MG63 (cell line): ENCODE measurements at regions not wholly inside any gene's neighbourhood (a gene's known extent, or its start where the extent isn't known, plus 50 kb on each side); places are given as distances from the start of the nearest gene placed in this dataset.
A peak's percentile ranks its signal among the peaks of the same experiment; 100 is the strongest.
"Not testable (repeated sequence)": the region's sequence is repeated elsewhere in the genome, so short reads cannot be mapped to it uniquely, and the experiment has no call there.

Experiments
- DNase-seq: peaks from one replicate; pipeline ENCODE4 v3.0.0-alpha.2; 2020
- H3K27me3 ChIP-seq: fragments of 250-450 bp; sonication (Bioruptor Pico); 2 replicates; pipeline ENCODE4 v1.5.1; 2020; ENCODE audit warnings: mild to moderate bottlenecking, moderate library complexity
- H3K36me3 ChIP-seq: fragments of 250-450 bp; sonication (Bioruptor Pico); 2 replicates; pipeline ENCODE4 v1.5.1; 2020; ENCODE audit warnings: mild to moderate bottlenecking, moderate library complexity
- H3K4me3 ChIP-seq: fragments of 250-450 bp; sonication (Bioruptor Pico); 2 replicates; pipeline ENCODE4 v1.5.1; 2020; ENCODE audit warnings: mild to moderate bottlenecking, moderate library complexity
- H3K9me3 ChIP-seq: fragments of 250-450 bp; sonication (Bioruptor Pico); 2 replicates; pipeline ENCODE4 v1.5.1; 2020; ENCODE audit warnings: mild to moderate bottlenecking, moderate library complexity

- no peak for DNase-seq
- Histone ChIP-seq H3K27me3 (no peaks in the 10 kb centered on the region), H3K36me3 (no peaks in the 10 kb centered on the region), H3K4me3 (no peak overlapping the region), H3K9me3 (no peaks in the 10 kb centered on the region; the same call in 1 of the 2 replicates)
Observed at GRCh38 chr5:125081101-125081500, 334.7 kb upstream of the ZNF608 start.

GRCh38 chr5:125083981-125084380 is 337.5 kb upstream of the ZNF608 start:
- H3K36me3 ChIP-seq: no peaks in the 10 kb centered on the region

GRCh38 chr5:125085797-125086505 is 339.5 kb upstream of the ZNF608 start:
- Histone ChIP-seq H3K9me3 (no peaks in the 10 kb centered on the region; the same call in 1 of the 2 replicates), H3K4me3 (no peak overlapping the region), H3K27me3 (no peaks in the 10 kb centered on the region), H3K36me3 (no peaks in the 10 kb centered on the region)
- no peak for DNase-seq

More at GRCh38 chr5:125083981-125084380, 337.5 kb upstream of the ZNF608 start:
- no peaks in the 10 kb centered on the region; the same call in 1 of the 2 replicates for H3K9me3 ChIP-seq
- no peaks in the 10 kb centered on the region for H3K27me3 ChIP-seq
- no peak overlapping the region for H3K4me3 ChIP-seq
- no peak for DNase-seq

DNA sequence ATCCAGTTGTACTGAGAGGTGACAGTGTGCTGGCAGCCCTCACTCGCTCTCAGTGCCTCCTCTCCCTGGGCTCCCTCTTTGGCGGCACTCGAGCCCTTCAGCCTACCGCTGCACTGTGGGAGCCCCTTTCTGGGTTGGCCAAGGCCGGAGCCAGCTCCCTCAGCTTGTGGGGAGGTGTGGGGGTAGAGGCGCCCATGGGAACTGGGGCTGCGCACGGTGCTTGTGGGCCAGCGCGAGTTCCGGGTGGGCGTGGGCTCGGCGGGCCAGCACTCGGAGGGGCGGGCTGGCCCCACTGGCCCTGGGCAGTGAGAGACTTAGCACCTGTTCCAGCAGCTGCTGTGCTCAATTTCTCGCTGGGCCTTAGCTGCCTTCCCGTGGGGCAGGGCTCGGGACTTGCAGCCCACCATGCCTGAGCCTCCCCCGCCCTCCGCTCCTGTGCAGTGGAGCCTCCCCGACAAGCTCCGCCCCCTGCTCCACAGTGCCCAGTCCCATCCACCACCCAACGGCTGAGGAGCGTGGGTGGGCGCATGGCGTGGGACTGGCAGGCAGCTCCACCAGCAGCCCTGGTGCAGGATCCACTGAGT is 342.2 kb upstream of the ZNF608 start:
- DNase-seq: no peak
- Histone ChIP-seq H3K36me3 (no peaks in the 10 kb centered on the region), H3K27me3 (no peaks in the 10 kb centered on the region), H3K9me3 (peaks cover 5% of the 10 kb centered on the region; the same call in 1 of the 2 replicates), H3K4me3 (no peak overlapping the region)

GRCh38 chr5:125092138-125092537 is 345.7 kb upstream of the ZNF608 start:
- peaks cover 18% of the 10 kb centered on the region for H3K9me3 ChIP-seq
- DNase-seq: not testable (repeated sequence)

DNA sequence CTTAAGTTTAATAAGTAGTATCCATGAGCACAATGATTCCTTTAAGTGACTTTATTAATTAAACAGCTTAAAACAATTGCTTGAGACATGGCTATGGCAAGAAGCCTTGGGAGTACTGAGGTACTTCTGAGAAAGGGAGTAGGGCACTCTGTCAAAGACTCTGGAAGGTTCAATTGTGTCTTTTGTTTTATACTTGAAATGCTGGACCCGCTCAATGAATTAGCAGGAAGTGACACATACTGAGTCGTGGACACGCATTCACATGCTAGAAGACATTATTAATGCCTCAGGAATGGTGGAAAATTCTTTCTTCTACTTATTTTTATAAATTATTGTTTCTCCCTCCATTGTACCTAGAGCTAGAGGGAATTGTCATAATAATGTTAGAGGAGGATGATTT is 347.3 kb upstream of the ZNF608 start:
- Histone ChIP-seq H3K9me3 (peaks cover 18% of the 10 kb centered on the region), H3K4me3 (no peak overlapping the region), H3K27me3 (no peaks in the 10 kb centered on the region), H3K36me3 (no peaks in the 10 kb centered on the region)
- peak; percentile 75 for DNase-seq

More at GRCh38 chr5:125092138-125092537, 345.7 kb upstream of the ZNF608 start:
- H3K27me3 ChIP-seq, H3K36me3 ChIP-seq, H3K4me3 ChIP-seq: not testable (repeated sequence)

- Histone ChIP-seq H3K36me3 (no peaks in the 10 kb centered on the region), H3K27me3 (no peaks in the 10 kb centered on the region), H3K9me3 (peaks cover 12% of the 10 kb centered on the region), H3K4me3 (no peak overlapping the region)
- no peak for DNase-seq
Observed at GRCh38 chr5:125100342-125100741, 353.9 kb upstream of the ZNF608 start.

DNA sequence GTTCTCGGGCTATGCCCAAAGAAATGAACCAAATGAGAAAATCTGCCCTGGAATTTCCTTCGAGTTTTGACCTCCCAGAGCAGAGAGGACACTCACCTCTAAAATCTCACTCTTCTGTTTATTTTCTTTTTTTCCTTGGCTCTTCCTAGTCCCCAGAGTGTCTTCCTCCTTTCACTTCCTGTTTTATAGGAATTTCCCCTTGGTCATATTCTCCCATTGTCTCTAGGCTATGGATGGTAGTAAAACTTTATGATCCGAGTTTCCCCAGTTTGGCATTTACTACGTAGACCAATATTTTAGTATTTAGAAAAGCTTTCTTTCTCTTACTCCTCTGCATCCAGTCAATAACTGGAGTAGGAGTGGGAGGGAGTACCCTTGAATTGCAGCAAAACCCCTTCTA is 354.5 kb upstream of the ZNF608 start:
- Histone ChIP-seq H3K27me3 (no peaks in the 10 kb centered on the region), H3K9me3 (peaks cover 7% of the 10 kb centered on the region), H3K36me3 (no peaks in the 10 kb centered on the region), H3K4me3 (no peak overlapping the region)
- no peak for DNase-seq

GRCh38 chr5:125103459-125103858 is 357.0 kb upstream of the ZNF608 start:
- H3K27me3 ChIP-seq: no peaks in the 10 kb centered on the region
- H3K4me3 ChIP-seq: no peak overlapping the region
- DNase-seq: no peak
- H3K36me3 ChIP-seq: no peaks in the 10 kb centered on the region
- H3K9me3 ChIP-seq: no peaks in the 10 kb centered on the region

GRCh38 chr5:125106271-125106670 is 359.8 kb upstream of the ZNF608 start:
- H3K9me3 ChIP-seq: no peaks in the 10 kb centered on the region
- no peak overlapping the region for H3K4me3 ChIP-seq
- no peak for DNase-seq
- H3K27me3 ChIP-seq: no peaks in the 10 kb centered on the region
- H3K36me3 ChIP-seq: no peaks in the 10 kb centered on the region

- no peaks in the 10 kb centered on the region for H3K9me3 ChIP-seq
- no peaks in the 10 kb centered on the region for H3K36me3 ChIP-seq
- no peak for DNase-seq
- no peaks in the 10 kb centered on the region for H3K27me3 ChIP-seq
- H3K4me3 ChIP-seq: no peak overlapping the region
Observed at GRCh38 chr5:125106881-125107280, 360.4 kb upstream of the ZNF608 start.

- Histone ChIP-seq H3K9me3 (no peaks in the 10 kb centered on the region; the same call in 1 of the 2 replicates), H3K4me3 (no peak overlapping the region), H3K36me3 (no peaks in the 10 kb centered on the region), H3K27me3 (no peaks in the 10 kb centered on the region)
- DNase-seq: no peak
Observed at GRCh38 chr5:125109293-125109692, 362.9 kb upstream of the ZNF608 start.

GRCh38 chr5:125109816-125110215 is 363.4 kb upstream of the ZNF608 start:
- Histone ChIP-seq H3K36me3 (no peaks in the 10 kb centered on the region), H3K27me3 (no peaks in the 10 kb centered on the region), H3K4me3 (no peak overlapping the region), H3K9me3 (no peaks in the 10 kb centered on the region; the same call in 1 of the 2 replicates)
- DNase-seq: no peak

DNA sequence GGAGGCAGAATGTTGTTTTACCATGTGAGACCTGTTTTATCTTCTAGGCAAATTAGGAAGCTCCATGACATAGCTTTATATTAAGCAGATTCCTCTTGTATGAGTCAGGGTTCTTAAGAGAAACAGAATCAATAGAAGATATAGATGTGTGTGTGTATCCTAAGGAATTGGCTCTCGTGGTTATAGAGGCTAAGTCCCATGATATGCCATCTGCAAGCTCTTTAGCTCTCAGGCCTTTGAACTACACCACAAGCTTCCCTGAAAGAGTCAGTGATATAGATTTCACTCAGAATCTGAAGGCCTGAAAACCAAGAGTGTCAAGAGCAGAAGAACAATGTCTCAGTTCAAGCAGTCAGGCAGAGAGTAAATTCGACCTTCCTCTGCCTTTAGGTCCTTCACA is 365.8 kb upstream of the ZNF608 start:
- H3K9me3 ChIP-seq: no peaks in the 10 kb centered on the region; the same call in 1 of the 2 replicates
- no peak for DNase-seq
- no peaks in the 10 kb centered on the region for H3K27me3 ChIP-seq
- H3K4me3 ChIP-seq: no peak overlapping the region
- no peaks in the 10 kb centered on the region for H3K36me3 ChIP-seq

DNA sequence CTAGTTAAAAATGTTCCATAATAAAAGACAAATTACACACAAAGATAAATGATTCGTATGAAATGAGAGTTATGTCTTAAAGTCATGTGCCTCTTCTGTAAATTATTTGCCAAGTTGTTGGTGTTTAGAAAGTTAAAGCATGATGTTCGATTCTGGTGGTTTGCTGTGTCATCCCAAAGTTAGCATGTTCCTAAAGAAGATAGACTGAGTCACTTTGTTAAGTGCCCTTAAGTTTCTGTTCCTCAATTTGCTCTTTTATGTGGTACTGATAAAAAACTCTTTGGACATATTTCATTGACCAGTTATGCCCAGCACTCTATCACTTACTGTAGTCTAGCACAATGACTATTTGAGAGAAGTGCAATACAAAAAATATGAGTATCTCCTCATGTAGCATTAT is 366.9 kb upstream of the ZNF608 start:
- Histone ChIP-seq H3K9me3 (no peaks in the 10 kb centered on the region; the same call in 1 of the 2 replicates), H3K27me3 (no peaks in the 10 kb centered on the region), H3K4me3 (no peak overlapping the region), H3K36me3 (no peaks in the 10 kb centered on the region)
- DNase-seq: no peak

GRCh38 chr5:125115195-125115525 is 368.7 kb upstream of the ZNF608 start:
- H3K36me3 ChIP-seq: no peaks in the 10 kb centered on the region
- no peaks in the 10 kb centered on the region for H3K27me3 ChIP-seq
- no peaks in the 10 kb centered on the region; the same call in 1 of the 2 replicates for H3K9me3 ChIP-seq
- H3K4me3 ChIP-seq: no peak overlapping the region
- DNase-seq: no peak

- H3K36me3 ChIP-seq: no peaks in the 10 kb centered on the region
- no peak overlapping the region for H3K4me3 ChIP-seq
- DNase-seq: no peak
- H3K27me3 ChIP-seq: no peaks in the 10 kb centered on the region
- H3K9me3 ChIP-seq: no peaks in the 10 kb centered on the region; the same call in 1 of the 2 replicates
Observed at GRCh38 chr5:125117566-125117965, 371.1 kb upstream of the ZNF608 start.

- H3K4me3 ChIP-seq: no peak overlapping the region
- H3K9me3 ChIP-seq: no peaks in the 10 kb centered on the region
- H3K27me3 ChIP-seq: no peaks in the 10 kb centered on the region
- H3K36me3 ChIP-seq: no peaks in the 10 kb centered on the region
- DNase-seq: no peak
Observed at GRCh38 chr5:125120012-125120411, 373.6 kb upstream of the ZNF608 start.
